K562 (cell line): ENCODE measurements at regions not wholly inside any gene's neighbourhood (a gene's known extent, or its start where the extent isn't known, plus 50 kb on each side); places are given as distances from the start of the nearest gene placed in this dataset.

Experiments
- CCAR2 ChIP-seq: fragments of 200-400 bp; formaldehyde crosslinking; IDR thresholded peaks from 2 replicates; pipeline ENCODE4 v1.6.1; 2017; ENCODE audit warnings: mild to moderate bottlenecking, low read depth, low read length
- CSDE1 ChIP-seq, 2 experiments: fragments of 450-650 bp; IDR thresholded peaks; 2 replicates each; pipeline ENCODE4 v1.6.1; 2016; ENCODE audit warnings: mild to moderate bottlenecking in 1 of 2
- GABPA ChIP-seq: fragments of 200-800 bp; sonication (Bioruptor generic); conservative IDR thresholded peaks from 2 replicates; pipeline ENCODE4 v1.6.1; 2016; ENCODE audit warnings: low read depth, missing genetic modification characterization, missing compliant biosample characterization
- NFIC ChIP-seq: fragments of 450-650 bp; IDR thresholded peaks from 2 replicates; pipeline ENCODE4 v1.6.1; 2017; ENCODE audit warnings: mild to moderate bottlenecking, inconsistent platforms
- NR2C2 ChIP-seq, 2 experiments: fragments of 200-800 bp in 1 of 2; sonication (Bioruptor generic) in 1 of 2; sonication (generic) in 1 of 2; formaldehyde crosslinking in 1 of 2; IDR thresholded peaks; 2 replicates each; pipeline versions ENCODE4 v1.6.1 to v1.8.0; 2016 to 2022; ENCODE audit warnings: mild to moderate bottlenecking in 1 of 2, missing compliant biosample characterization in 1 of 2, missing genetic modification characterization in 1 of 2, missing genetic modification reagents in 1 of 2
- TF ChIP-seq, protein P1 (sequence below), 3 experiments: IDR thresholded peaks in 2 of 3; conservative IDR thresholded peaks in 1 of 3; 2 replicates each; pipeline ENCODE4 v1.5.1; 2011 to 2012; ENCODE audit warnings: low read length in 3 of 3, mild to moderate bottlenecking in 3 of 3, control low read depth in 2 of 3, improper control_type of control experiment in 1 of 3, inconsistent platforms in 1 of 3, low read depth in 1 of 3, mixed read lengths in 1 of 3, moderate library complexity in 1 of 3; ENCODE audit not compliant: insufficient read depth in 2 of 3

DNA sequence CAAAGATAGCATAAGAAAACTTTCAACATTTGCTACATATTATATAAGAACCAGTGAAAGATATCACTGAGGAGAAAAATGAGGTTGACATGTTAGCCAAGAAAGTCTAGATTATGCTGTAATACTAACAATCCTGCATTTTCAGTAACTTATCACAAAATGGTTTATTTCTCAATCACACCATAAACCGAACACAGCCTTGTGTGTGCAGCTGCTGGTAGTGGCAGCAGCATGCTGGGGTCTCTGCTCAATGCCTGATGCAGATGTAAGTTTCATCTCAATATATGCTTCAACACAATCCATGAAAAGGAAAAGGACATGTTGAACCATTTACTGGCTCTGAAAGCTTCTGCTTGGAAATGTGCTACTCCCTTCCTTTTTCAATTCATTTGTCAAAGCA lies 376.3 kb downstream of the GPD2 start:
- TF ChIP-seq CSDE1 (IDR thresholded peaks at IDR 0.05) (no peak), CCAR2 (no peak), NR2C2 (CRISPR knock-in tag; IDR thresholded peaks at IDR 0.05) (no peak), NR2C2 (tag; IDR thresholded peaks at IDR 0.05) (no peak), GABPA (tag) (no peak), NFIC (no peak)
- TF ChIP-seq, protein P1, sequence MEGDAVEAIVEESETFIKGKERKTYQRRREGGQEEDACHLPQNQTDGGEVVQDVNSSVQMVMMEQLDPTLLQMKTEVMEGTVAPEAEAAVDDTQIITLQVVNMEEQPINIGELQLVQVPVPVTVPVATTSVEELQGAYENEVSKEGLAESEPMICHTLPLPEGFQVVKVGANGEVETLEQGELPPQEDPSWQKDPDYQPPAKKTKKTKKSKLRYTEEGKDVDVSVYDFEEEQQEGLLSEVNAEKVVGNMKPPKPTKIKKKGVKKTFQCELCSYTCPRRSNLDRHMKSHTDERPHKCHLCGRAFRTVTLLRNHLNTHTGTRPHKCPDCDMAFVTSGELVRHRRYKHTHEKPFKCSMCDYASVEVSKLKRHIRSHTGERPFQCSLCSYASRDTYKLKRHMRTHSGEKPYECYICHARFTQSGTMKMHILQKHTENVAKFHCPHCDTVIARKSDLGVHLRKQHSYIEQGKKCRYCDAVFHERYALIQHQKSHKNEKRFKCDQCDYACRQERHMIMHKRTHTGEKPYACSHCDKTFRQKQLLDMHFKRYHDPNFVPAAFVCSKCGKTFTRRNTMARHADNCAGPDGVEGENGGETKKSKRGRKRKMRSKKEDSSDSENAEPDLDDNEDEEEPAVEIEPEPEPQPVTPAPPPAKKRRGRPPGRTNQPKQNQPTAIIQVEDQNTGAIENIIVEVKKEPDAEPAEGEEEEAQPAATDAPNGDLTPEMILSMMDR (IDR thresholded peaks at IDR 0.05 in 2 of 3, conservative IDR thresholded peaks at IDR 0.05 in 1 of 3; ENCODE audit: insufficient read depth in 2 of 3, low read depth in 1 of 3, low read length in 3 of 3) = no peak
